ENCODE measurements at regions not wholly inside any gene's neighbourhood (a gene's known extent, or its start where the extent isn't known, plus 50 kb on each side); places are given as distances from the start of the nearest gene placed in this dataset.

DNA sequence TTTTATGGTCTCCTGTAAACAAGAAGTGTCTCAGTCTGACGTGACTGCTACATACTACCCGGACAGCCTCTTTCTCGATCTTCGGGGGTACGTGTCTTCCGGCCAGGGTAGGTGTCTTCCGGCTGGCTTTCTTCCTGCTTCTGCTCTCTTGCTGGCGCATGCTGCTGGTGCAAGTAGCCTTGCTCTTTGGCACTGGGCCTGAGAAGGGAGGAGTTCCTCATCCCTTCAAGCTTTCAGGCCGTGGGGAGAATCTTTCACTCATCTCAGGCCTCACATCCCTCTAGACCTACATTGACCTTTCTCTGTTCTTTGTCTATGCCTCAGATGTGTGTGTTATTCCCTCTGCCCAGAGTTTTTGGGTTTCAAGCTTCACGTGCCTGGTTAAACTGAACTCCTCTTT is 130.4 kb downstream of the JCAD start:
- DNase-seq (no peak), ATAC-seq (no peak)
- no peak overlapping the region for H3K4me3 ChIP-seq
- H3K4me1 ChIP-seq, result no peaks in the 10 kb centered on the region
- 89 to 97% methylated on average over 10 of the region's 10 CpGs for WGBS, 2 donors
- no peak for TF ChIP-seq POLR2A (IDR thresholded peaks at IDR 0.05)
- TF ChIP-seq, protein P1, sequence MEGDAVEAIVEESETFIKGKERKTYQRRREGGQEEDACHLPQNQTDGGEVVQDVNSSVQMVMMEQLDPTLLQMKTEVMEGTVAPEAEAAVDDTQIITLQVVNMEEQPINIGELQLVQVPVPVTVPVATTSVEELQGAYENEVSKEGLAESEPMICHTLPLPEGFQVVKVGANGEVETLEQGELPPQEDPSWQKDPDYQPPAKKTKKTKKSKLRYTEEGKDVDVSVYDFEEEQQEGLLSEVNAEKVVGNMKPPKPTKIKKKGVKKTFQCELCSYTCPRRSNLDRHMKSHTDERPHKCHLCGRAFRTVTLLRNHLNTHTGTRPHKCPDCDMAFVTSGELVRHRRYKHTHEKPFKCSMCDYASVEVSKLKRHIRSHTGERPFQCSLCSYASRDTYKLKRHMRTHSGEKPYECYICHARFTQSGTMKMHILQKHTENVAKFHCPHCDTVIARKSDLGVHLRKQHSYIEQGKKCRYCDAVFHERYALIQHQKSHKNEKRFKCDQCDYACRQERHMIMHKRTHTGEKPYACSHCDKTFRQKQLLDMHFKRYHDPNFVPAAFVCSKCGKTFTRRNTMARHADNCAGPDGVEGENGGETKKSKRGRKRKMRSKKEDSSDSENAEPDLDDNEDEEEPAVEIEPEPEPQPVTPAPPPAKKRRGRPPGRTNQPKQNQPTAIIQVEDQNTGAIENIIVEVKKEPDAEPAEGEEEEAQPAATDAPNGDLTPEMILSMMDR (IDR thresholded peaks at IDR 0.05), result no peak
- H3K36me3 ChIP-seq (replicated peaks in 1 of 2; ENCODE audit: insufficient read depth in 1 of 2, low read depth in 2 of 2), result no peaks in the 10 kb centered on the region
- intact Hi-C loops (cut with DNase I), result no loop called here
- no peaks in the 10 kb centered on the region for H3K9me3 ChIP-seq
- H3K27me3 ChIP-seq, result no peaks in the 10 kb centered on the region
- no peak overlapping the region for H3K27ac ChIP-seq

- Histone ChIP-seq H3K27ac (no peak overlapping the region), H3K9me3 (no peaks in the 10 kb centered on the region), H3K27me3 (no peaks in the 10 kb centered on the region), H3K4me3 (no peak overlapping the region), H3K4me1 (no peaks in the 10 kb centered on the region), H3K36me3 (replicated peaks in 1 of 2; ENCODE audit: insufficient read depth in 1 of 2, low read depth in 2 of 2) (no peaks in the 10 kb centered on the region)
- DNase-seq, result no peak
- intact Hi-C loops (cut with DNase I), result no loop called here
- TF ChIP-seq POLR2A (IDR thresholded peaks at IDR 0.05), result no peak
- TF ChIP-seq, protein P1 (IDR thresholded peaks at IDR 0.05), result peak in 4 of 7 experiments; percentile 10 to 43 (median 32)
- 59 to 67% methylated on average over 6 of the region's 6 CpGs for WGBS, 2 donors
- peak; percentile 40 for ATAC-seq
These were observed 132.7 kb downstream of the JCAD start for GRCh38 chr10:29926693-29927048.

DNA sequence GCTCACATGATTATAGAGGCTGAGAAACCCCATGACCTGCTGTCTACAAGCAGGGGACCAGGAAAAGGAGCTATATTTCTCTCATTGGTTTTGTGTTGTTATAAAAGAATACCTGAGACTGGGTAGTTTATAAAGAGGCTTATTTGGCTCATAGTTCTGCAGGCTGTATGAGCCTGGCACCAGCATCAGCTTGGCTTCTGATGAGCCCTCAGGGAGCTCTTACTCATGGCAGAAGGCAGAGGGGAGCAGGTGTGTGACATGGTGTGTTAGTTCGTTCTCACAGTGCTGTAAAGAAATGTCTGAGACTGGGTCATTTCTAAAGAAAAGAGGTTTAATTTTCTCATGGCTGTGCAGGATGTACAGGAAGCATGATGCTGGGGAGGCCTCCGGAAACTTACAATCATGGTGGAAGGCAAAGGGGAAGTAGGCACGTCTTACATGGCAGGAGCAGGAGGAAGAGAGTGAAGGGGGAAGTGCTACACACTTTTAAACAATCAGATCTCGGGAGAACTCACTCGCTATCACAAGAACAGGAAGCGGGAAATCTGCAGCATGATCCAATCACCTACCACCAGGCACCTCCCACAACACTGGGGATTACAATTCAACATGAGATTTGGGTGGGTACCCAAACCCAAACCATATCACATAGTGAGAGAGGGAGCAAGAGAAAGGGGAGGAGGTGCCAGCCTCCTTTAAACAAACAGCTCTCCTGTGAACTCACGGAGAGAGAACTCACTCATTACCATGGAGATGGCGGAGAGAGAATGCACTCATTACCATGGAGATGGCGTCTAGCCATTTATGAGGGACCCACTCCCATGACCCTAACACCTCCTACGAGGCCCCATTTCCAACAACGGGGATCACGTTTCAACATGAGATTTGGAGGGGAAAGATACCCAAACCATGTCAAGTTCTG is 133.4 kb downstream of the JCAD start:
- TF ChIP-seq POLR2A (IDR thresholded peaks at IDR 0.05), result no peak
- TF ChIP-seq, protein P1 (IDR thresholded peaks at IDR 0.05), result no peak
- intact Hi-C loops (cut with DNase I), result no loop called here
- H3K4me3 ChIP-seq, result no peak overlapping the region
- no peak for ATAC-seq
- 64 to 67% methylated on average over 12 of the region's 12 CpGs for WGBS, 2 donors
- no peaks in the 10 kb centered on the region for H3K9me3 ChIP-seq
- H3K27me3 ChIP-seq, result no peaks in the 10 kb centered on the region
- H3K36me3 ChIP-seq (replicated peaks in 1 of 2; ENCODE audit: insufficient read depth in 1 of 2, low read depth in 2 of 2), result no peaks in the 10 kb centered on the region
- H3K4me1 ChIP-seq, result peaks cover 2% of the 10 kb centered on the region
- DNase-seq, result no peak
- no peak overlapping the region for H3K27ac ChIP-seq

- Histone ChIP-seq H3K9me3 (no peaks in the 10 kb centered on the region), H3K27me3 (no peaks in the 10 kb centered on the region), H3K27ac (no peak overlapping the region), H3K36me3 (replicated peaks in 1 of 2; ENCODE audit: insufficient read depth in 1 of 2, low read depth in 2 of 2) (no peaks in the 10 kb centered on the region), H3K4me1 (peaks cover 13% of the 10 kb centered on the region), H3K4me3 (no peak overlapping the region)
- intact Hi-C loops (cut with DNase I), result no loop called here
- WGBS, 2 donors, result 81 to 89% methylated on average over 3 of the region's 3 CpGs
- DNase-seq (no peak), ATAC-seq (no peak)
- TF ChIP-seq POLR2A (IDR thresholded peaks at IDR 0.05), result no peak
- TF ChIP-seq, protein P1 (IDR thresholded peaks at IDR 0.05), result no peak
These were observed 134.9 kb downstream of the JCAD start for GRCh38 chr10:29924436-29924835.
